Hypothalamus (tissue), 51 donors: ENCODE measurements at regions not wholly inside any gene's neighbourhood (a gene's known extent, or its start where the extent isn't known, plus 50 kb on each side); places are given as distances from the start of the nearest gene placed in this dataset.

Source experiments
- DNase-seq, 51 donors: peaks; one replicate each; lab custom pipeline; 2025; lab: John Stamatoyannopoulos, UW

GRCh38 chr5:79872291-79872690, 118.8 kb downstream of the MTX3 start:
- no peak for DNase-seq

GRCh38 chr5:79871364-79872120, 119.5 kb downstream of the MTX3 start:
- DNase-seq = no peak

GRCh38 chr5:79868163-79868670, 122.8 kb downstream of the MTX3 start:
- no peak for DNase-seq

DNA sequence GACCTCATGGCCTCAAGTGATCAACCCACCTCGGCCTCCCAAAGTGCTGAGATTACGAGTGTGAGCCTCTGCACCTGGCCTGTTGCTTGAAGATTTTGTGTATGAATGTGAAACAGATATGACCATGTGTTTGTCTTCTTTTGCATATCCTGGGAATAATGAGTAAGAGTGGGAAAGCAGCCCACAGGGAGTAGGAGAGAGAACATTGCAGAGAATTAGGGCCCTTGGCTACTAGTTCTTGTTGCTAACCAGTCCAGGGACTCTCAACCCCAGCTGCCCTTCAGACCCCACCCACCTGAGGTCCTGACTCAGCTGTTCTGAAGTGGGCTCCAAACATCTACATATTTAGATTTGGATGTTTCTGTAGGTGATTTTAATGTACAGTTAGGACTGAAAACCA, 125.5 kb downstream of the MTX3 start:
- no peak for DNase-seq

GRCh38 chr5:79864364-79864763, 126.7 kb downstream of the MTX3 start:
- DNase-seq = no peak

GRCh38 chr5:79859588-79859987, 131.5 kb downstream of the MTX3 start:
- DNase-seq = no peak

- no peak for DNase-seq
Observed at GRCh38 chr5:79858410-79858723, 132.7 kb downstream of the MTX3 start.

- DNase-seq = peak in 45 of 51 donors; percentile 6 to 86 (median 46)
Observed at GRCh38 chr5:79857714-79858409, 133.2 kb downstream of the MTX3 start.

DNA sequence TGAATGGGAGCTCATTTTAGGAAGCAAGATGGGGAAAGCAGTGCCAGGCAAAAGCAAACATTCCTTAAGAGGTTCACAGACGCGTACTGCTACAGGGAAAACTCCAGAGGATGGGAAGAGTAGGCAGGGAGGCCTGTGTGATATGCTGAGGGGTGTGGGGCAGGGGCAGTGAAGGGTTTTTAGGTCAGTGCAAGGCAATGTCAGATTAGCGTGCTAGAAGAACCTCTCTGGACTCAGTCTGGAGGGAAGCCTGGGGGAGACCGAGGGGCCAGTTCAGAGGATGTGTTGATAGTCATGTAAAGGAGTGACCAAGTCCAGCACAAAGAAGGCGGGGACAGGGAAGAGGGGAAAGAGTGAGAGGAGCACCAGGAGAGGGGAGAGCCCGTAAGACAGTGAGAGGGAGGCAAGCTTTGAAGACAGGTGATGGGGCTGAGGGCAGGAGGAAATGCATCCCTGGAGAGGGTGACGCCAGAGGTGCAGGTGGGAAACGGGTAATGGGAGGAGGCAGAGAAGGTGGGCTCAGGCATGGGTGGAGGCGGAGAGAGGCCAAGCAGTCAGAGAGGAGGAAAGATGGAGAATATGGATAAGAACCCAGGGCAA, 134.5 kb downstream of the MTX3 start:
- DNase-seq = no peak

- no peak for DNase-seq
Observed at GRCh38 chr5:79853676-79854418, 137.2 kb downstream of the MTX3 start.

GRCh38 chr5:79853028-79853427, 138.0 kb downstream of the MTX3 start:
- no peak for DNase-seq

- DNase-seq = no peak
Observed at GRCh38 chr5:79851391-79851863, 139.6 kb downstream of the MTX3 start.

GRCh38 chr5:79850941-79851340, 140.1 kb downstream of the MTX3 start:
- DNase-seq = no peak

- no peak for DNase-seq
Observed at GRCh38 chr5:79850316-79850822, 140.7 kb downstream of the MTX3 start.

GRCh38 chr5:79849486-79850315, 141.4 kb downstream of the MTX3 start:
- no peak for DNase-seq
